HEK293 (cell line): ENCODE measurements at regions not wholly inside any gene's neighbourhood (a gene's known extent, or its start where the extent isn't known, plus 50 kb on each side); places are given as distances from the start of the nearest gene placed in this dataset.

Experiments
- ZBTB7A ChIP-seq: fragments of 450-650 bp; formaldehyde crosslinking; IDR thresholded peaks from 2 replicates; pipeline ENCODE4 v1.5.1; 2016; ENCODE audit warnings: low read depth, missing biosample characterization, missing genetic modification characterization
- ZNF544 ChIP-seq: fragments of 450-650 bp; formaldehyde crosslinking; IDR thresholded peaks from 2 replicates; pipeline ENCODE4 v1.5.0; 2017; ENCODE audit warnings: missing biosample characterization, missing genetic modification characterization
- ZNF629 ChIP-seq: fragments of 450-650 bp; formaldehyde crosslinking; IDR thresholded peaks from 2 replicates; pipeline ENCODE4 v1.5.1; 2017; ENCODE audit warnings: missing biosample characterization, missing genetic modification characterization
- ZNF76 ChIP-seq: fragments of 450-650 bp; formaldehyde crosslinking; IDR thresholded peaks from 2 replicates; pipeline ENCODE4; 2016; ENCODE audit warnings: low read depth, missing biosample characterization, missing genetic modification characterization, borderline replicate concordance
- TF ChIP-seq, protein P1 (sequence below): fragments of 450-650 bp; formaldehyde crosslinking; IDR thresholded peaks from 2 replicates; pipeline ENCODE4 v1.5.1; 2016; ENCODE audit warnings: missing biosample characterization, missing genetic modification characterization, borderline replicate concordance
- TF ChIP-seq, protein P2 (sequence below): fragments of 450-650 bp; formaldehyde crosslinking; IDR thresholded peaks from 2 replicates; pipeline ENCODE4 v1.5.1; 2016; ENCODE audit warnings: missing biosample characterization, missing genetic modification characterization
- TF ChIP-seq, protein P3 (sequence below): fragments of 450-650 bp; formaldehyde crosslinking; IDR thresholded peaks from 2 replicates; pipeline ENCODE4 v1.5.1; 2016; ENCODE audit warnings: missing biosample characterization, missing genetic modification characterization
- TF ChIP-seq, protein P4 (sequence below): fragments of 450-650 bp; formaldehyde crosslinking; IDR thresholded peaks from 2 replicates; pipeline ENCODE4 v1.5.1; 2016; ENCODE audit warnings: missing biosample characterization, missing genetic modification characterization

DNA sequence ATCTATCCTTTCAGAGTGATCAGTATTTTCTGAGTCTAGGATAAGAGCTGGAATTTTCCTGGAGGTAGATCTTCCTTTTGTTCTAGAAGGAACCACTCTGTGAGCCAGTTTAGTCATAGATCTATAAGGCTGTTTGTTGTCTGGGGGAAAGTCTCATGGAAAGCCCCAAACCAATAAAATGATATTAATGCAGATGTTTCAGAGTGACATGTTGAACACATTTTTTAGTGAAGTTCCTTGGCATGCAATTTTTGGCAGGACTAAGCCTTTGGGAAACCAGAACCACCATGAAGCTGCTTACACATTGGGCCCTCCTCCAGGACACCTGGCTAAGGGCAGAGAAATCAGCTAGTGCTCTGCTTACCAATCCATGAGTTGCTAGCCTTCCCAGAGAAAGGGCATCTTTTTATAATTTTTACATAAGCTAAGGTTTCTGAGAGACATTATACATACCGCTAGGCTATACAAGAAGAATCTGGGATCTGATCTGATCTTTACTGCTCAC, 101.5 kb upstream of the PCED1B start:
- TF ChIP-seq, protein P1, sequence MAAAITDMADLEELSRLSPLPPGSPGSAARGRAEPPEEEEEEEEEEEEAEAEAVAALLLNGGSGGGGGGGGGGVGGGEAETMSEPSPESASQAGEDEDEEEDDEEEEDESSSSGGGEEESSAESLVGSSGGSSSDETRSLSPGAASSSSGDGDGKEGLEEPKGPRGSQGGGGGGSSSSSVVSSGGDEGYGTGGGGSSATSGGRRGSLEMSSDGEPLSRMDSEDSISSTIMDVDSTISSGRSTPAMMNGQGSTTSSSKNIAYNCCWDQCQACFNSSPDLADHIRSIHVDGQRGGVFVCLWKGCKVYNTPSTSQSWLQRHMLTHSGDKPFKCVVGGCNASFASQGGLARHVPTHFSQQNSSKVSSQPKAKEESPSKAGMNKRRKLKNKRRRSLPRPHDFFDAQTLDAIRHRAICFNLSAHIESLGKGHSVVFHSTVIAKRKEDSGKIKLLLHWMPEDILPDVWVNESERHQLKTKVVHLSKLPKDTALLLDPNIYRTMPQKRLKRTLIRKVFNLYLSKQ (tag by site-specific recombination): no peak
- TF ChIP-seq, protein P2, sequence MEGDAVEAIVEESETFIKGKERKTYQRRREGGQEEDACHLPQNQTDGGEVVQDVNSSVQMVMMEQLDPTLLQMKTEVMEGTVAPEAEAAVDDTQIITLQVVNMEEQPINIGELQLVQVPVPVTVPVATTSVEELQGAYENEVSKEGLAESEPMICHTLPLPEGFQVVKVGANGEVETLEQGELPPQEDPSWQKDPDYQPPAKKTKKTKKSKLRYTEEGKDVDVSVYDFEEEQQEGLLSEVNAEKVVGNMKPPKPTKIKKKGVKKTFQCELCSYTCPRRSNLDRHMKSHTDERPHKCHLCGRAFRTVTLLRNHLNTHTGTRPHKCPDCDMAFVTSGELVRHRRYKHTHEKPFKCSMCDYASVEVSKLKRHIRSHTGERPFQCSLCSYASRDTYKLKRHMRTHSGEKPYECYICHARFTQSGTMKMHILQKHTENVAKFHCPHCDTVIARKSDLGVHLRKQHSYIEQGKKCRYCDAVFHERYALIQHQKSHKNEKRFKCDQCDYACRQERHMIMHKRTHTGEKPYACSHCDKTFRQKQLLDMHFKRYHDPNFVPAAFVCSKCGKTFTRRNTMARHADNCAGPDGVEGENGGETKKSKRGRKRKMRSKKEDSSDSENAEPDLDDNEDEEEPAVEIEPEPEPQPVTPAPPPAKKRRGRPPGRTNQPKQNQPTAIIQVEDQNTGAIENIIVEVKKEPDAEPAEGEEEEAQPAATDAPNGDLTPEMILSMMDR (tag by site-specific recombination): no peak
- TF ChIP-seq ZNF76 (tag by site-specific recombination): no peak
- TF ChIP-seq ZNF544 (tag by site-specific recombination): no peak
- TF ChIP-seq ZNF629 (tag by site-specific recombination): no peak
- TF ChIP-seq ZBTB7A: no peak
- TF ChIP-seq, protein P3, sequence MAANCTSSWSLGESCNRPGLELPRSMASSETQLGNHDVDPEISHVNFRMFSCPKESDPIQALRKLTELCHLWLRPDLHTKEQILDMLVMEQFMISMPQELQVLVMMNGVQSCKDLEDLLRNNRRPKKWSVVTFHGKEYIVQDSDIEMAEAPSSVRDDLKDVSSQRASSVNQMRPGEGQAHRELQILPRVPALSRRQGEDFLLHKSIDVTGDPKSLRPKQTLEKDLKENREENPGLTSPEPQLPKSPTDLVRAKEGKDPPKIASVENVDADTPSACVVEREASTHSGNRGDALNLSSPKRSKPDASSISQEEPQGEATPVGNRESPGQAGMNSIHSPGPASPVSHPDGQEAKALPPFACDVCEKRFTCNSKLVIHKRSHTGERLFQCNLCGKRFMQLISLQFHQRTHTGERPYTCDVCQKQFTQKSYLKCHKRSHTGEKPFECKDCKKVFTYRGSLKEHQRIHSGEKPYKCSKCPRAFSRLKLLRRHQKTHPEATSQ (tag by site-specific recombination): no peak
- TF ChIP-seq, protein P4, sequence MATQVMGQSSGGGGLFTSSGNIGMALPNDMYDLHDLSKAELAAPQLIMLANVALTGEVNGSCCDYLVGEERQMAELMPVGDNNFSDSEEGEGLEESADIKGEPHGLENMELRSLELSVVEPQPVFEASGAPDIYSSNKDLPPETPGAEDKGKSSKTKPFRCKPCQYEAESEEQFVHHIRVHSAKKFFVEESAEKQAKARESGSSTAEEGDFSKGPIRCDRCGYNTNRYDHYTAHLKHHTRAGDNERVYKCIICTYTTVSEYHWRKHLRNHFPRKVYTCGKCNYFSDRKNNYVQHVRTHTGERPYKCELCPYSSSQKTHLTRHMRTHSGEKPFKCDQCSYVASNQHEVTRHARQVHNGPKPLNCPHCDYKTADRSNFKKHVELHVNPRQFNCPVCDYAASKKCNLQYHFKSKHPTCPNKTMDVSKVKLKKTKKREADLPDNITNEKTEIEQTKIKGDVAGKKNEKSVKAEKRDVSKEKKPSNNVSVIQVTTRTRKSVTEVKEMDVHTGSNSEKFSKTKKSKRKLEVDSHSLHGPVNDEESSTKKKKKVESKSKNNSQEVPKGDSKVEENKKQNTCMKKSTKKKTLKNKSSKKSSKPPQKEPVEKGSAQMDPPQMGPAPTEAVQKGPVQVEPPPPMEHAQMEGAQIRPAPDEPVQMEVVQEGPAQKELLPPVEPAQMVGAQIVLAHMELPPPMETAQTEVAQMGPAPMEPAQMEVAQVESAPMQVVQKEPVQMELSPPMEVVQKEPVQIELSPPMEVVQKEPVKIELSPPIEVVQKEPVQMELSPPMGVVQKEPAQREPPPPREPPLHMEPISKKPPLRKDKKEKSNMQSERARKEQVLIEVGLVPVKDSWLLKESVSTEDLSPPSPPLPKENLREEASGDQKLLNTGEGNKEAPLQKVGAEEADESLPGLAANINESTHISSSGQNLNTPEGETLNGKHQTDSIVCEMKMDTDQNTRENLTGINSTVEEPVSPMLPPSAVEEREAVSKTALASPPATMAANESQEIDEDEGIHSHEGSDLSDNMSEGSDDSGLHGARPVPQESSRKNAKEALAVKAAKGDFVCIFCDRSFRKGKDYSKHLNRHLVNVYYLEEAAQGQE (tag by site-specific recombination): no peak
